ENCODE measurements at regions not wholly inside any gene's neighbourhood (a gene's known extent, or its start where the extent isn't known, plus 50 kb on each side); places are given as distances from the start of the nearest gene placed in this dataset.

DNA sequence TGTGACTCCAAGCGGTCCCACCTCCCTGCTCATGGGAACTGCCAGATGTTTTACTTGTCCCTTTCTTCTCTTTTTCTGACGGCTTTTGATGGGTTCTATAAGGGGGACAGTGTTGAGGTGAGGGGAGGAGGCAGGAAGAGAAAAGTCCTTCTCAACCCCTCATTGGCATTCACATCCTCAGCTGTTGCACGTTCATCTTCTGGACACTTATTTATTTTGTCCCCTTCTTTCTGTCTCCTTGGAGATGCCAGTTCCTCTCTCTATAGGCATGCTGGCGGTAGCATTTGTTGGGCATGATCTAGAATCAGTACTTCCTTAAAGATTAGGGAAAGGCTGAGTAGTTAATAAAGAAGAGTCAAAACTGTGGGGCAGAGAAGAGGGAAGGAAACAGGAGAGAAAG, 99.0 kb upstream of the KLHL14 start:
- H3F3A ChIP-seq (ENCODE audit: insufficient read depth, low read length, poor library complexity, severe bottlenecking), result no peaks in the 10 kb centered on the region
- H3K4me3 ChIP-seq (ENCODE audit: low read length), result no peak overlapping the region

DNA sequence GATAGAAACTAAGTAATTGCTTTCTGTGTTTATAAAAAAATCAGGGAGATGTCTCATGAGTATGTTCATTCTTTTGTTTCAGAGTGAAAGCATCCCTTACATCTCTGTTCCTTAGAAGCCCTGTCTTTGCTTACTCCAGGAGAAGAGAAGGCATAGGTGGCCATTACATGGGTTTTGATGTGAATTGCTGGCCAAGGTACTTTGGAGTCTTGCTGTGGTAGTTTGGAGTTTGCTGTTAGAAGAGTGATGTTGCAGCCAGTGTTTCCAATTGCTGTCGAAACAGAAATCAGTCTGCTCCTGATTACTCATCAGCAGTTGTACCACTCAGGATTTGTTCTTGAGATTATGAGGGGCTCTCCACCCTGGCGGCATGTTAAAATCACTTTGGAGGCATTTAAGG, 97.8 kb upstream of the KLHL14 start:
- Histone ChIP-seq H3K79me2 (replicated peaks; ENCODE audit: insufficient read depth, low read length) (no peaks in the 10 kb centered on the region), H3K4me3 (ENCODE audit: low read length) (no peak overlapping the region), H3K9ac (ENCODE audit: low read length) (no peak overlapping the region), H3K27me3 (ENCODE audit: insufficient read depth, low read depth, low read length) (no peaks in the 10 kb centered on the region), H3F3A (ENCODE audit: insufficient read depth, low read length, poor library complexity, severe bottlenecking) (no peaks in the 10 kb centered on the region), H3K36me3 (ENCODE audit: insufficient read depth, low read length) (no peaks in the 10 kb centered on the region), H3K4me2 (ENCODE audit: low read length) (no peak overlapping the region), H3K9me2 (ENCODE audit: insufficient read depth, low read length) (no peaks in the 10 kb centered on the region), H4K20me1 (ENCODE audit: insufficient read depth) (no peaks in the 10 kb centered on the region), H3K27ac (ENCODE audit: low read length) (no peak overlapping the region), H2AFZ (ENCODE audit: low read depth, low read length) (no peak overlapping the region), H3K9me3 (ENCODE audit: low read length) (no peaks in the 10 kb centered on the region)
- TF ChIP-seq MXI1 (conservative IDR thresholded peaks at IDR 0.05; ENCODE audit: poor library complexity, severe bottlenecking) (no peak), SMC3 (conservative IDR thresholded peaks at IDR 0.05; ENCODE audit: poor library complexity) (no peak), RAD21 (conservative IDR thresholded peaks at IDR 0.05) (no peak), TAF1 (IDR thresholded peaks at IDR 0.05; ENCODE audit: low read depth) (no peak), EP300 (conservative IDR thresholded peaks at IDR 0.05; ENCODE audit: poor library complexity, severe bottlenecking) (no peak), EZH2 (IDR thresholded peaks at IDR 0.05; ENCODE audit: borderline replicate concordance, insufficient read depth, low read length, poor library complexity, severe bottlenecking) (no peak), POLR2AphosphoS5 (IDR thresholded peaks at IDR 0.05) (no peak)
- TF ChIP-seq, protein P1, sequence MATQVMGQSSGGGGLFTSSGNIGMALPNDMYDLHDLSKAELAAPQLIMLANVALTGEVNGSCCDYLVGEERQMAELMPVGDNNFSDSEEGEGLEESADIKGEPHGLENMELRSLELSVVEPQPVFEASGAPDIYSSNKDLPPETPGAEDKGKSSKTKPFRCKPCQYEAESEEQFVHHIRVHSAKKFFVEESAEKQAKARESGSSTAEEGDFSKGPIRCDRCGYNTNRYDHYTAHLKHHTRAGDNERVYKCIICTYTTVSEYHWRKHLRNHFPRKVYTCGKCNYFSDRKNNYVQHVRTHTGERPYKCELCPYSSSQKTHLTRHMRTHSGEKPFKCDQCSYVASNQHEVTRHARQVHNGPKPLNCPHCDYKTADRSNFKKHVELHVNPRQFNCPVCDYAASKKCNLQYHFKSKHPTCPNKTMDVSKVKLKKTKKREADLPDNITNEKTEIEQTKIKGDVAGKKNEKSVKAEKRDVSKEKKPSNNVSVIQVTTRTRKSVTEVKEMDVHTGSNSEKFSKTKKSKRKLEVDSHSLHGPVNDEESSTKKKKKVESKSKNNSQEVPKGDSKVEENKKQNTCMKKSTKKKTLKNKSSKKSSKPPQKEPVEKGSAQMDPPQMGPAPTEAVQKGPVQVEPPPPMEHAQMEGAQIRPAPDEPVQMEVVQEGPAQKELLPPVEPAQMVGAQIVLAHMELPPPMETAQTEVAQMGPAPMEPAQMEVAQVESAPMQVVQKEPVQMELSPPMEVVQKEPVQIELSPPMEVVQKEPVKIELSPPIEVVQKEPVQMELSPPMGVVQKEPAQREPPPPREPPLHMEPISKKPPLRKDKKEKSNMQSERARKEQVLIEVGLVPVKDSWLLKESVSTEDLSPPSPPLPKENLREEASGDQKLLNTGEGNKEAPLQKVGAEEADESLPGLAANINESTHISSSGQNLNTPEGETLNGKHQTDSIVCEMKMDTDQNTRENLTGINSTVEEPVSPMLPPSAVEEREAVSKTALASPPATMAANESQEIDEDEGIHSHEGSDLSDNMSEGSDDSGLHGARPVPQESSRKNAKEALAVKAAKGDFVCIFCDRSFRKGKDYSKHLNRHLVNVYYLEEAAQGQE (IDR thresholded peaks at IDR 0.05; ENCODE audit: borderline replicate concordance), result no peak
- TF ChIP-seq, protein P2, sequence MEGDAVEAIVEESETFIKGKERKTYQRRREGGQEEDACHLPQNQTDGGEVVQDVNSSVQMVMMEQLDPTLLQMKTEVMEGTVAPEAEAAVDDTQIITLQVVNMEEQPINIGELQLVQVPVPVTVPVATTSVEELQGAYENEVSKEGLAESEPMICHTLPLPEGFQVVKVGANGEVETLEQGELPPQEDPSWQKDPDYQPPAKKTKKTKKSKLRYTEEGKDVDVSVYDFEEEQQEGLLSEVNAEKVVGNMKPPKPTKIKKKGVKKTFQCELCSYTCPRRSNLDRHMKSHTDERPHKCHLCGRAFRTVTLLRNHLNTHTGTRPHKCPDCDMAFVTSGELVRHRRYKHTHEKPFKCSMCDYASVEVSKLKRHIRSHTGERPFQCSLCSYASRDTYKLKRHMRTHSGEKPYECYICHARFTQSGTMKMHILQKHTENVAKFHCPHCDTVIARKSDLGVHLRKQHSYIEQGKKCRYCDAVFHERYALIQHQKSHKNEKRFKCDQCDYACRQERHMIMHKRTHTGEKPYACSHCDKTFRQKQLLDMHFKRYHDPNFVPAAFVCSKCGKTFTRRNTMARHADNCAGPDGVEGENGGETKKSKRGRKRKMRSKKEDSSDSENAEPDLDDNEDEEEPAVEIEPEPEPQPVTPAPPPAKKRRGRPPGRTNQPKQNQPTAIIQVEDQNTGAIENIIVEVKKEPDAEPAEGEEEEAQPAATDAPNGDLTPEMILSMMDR (IDR thresholded peaks at IDR 0.05; ENCODE audit: poor library complexity, severe bottlenecking), result no peak

More for the DNA sequence above, 99.0 kb upstream of the KLHL14 start:
- H2AFZ ChIP-seq (ENCODE audit: low read depth, low read length), result no peak overlapping the region
- no peak overlapping the region for H3K27ac ChIP-seq (ENCODE audit: low read length)
- no peak overlapping the region for H3K9ac ChIP-seq (ENCODE audit: low read length)
- H3K9me2 ChIP-seq (ENCODE audit: insufficient read depth, low read length), result no peaks in the 10 kb centered on the region
- H3K79me2 ChIP-seq (replicated peaks; ENCODE audit: insufficient read depth, low read length), result no peaks in the 10 kb centered on the region
- TF ChIP-seq SMC3 (conservative IDR thresholded peaks at IDR 0.05; ENCODE audit: poor library complexity) (no peak), MXI1 (conservative IDR thresholded peaks at IDR 0.05; ENCODE audit: poor library complexity, severe bottlenecking) (no peak), POLR2AphosphoS5 (IDR thresholded peaks at IDR 0.05) (no peak)
- H3K36me3 ChIP-seq (ENCODE audit: insufficient read depth, low read length), result no peaks in the 10 kb centered on the region
- H3K27me3 ChIP-seq (ENCODE audit: insufficient read depth, low read depth, low read length), result no peaks in the 10 kb centered on the region
- no peaks in the 10 kb centered on the region for H4K20me1 ChIP-seq (ENCODE audit: insufficient read depth)
- H3K4me2 ChIP-seq (ENCODE audit: low read length), result no peak overlapping the region
- H3K9me3 ChIP-seq (ENCODE audit: low read length), result no peaks in the 10 kb centered on the region

DNA sequence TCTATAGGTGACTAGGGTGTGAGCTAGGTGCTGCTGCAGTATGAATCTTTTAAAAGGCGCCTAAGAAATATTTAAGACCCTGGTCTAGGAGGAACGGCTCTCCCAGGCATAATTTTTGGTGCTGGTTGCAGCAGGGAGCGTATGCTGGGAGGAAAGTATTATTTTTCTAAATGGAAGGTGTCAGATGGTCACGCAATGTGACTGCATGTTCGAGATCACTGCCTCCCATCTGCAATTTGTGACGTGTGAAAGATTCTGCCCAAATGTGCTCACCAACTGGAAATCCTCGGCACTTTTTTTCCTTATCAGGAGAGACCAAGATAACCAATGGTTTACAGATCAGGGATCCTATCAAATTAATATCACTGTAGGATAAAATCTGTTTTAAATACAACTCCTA, 95.6 kb upstream of the KLHL14 start:
- Histone ChIP-seq H3K9me2 (ENCODE audit: insufficient read depth, low read length) (no peaks in the 10 kb centered on the region), H3K4me3 (ENCODE audit: low read length) (peak overlapping the region; percentile 14), H3K36me3 (ENCODE audit: insufficient read depth, low read length) (no peaks in the 10 kb centered on the region), H3K79me2 (replicated peaks; ENCODE audit: insufficient read depth, low read length) (no peaks in the 10 kb centered on the region), H3K9me3 (ENCODE audit: low read length) (no peaks in the 10 kb centered on the region), H3K27ac (ENCODE audit: low read length) (peak overlapping the region; percentile 33), H4K20me1 (ENCODE audit: insufficient read depth) (no peaks in the 10 kb centered on the region), H3K4me2 (ENCODE audit: low read length) (peak overlapping the region; percentile 7), H3F3A (ENCODE audit: insufficient read depth, low read length, poor library complexity, severe bottlenecking) (no peaks in the 10 kb centered on the region), H3K9ac (ENCODE audit: low read length) (peak overlapping the region; percentile 18), H3K27me3 (ENCODE audit: insufficient read depth, low read depth, low read length) (no peaks in the 10 kb centered on the region), H2AFZ (ENCODE audit: low read depth, low read length) (no peak overlapping the region)
- TF ChIP-seq TAF1 (IDR thresholded peaks at IDR 0.05; ENCODE audit: low read depth) (no peak), EZH2 (IDR thresholded peaks at IDR 0.05; ENCODE audit: borderline replicate concordance, insufficient read depth, low read length, poor library complexity, severe bottlenecking) (no peak), POLR2AphosphoS5 (IDR thresholded peaks at IDR 0.05) (no peak), SMC3 (conservative IDR thresholded peaks at IDR 0.05; ENCODE audit: poor library complexity) (no peak), EP300 (conservative IDR thresholded peaks at IDR 0.05; ENCODE audit: poor library complexity, severe bottlenecking) (no peak), RAD21 (conservative IDR thresholded peaks at IDR 0.05) (no peak), MXI1 (conservative IDR thresholded peaks at IDR 0.05; ENCODE audit: poor library complexity, severe bottlenecking) (no peak)
- TF ChIP-seq, protein P1 (IDR thresholded peaks at IDR 0.05; ENCODE audit: borderline replicate concordance), result no peak
- TF ChIP-seq, protein P2 (IDR thresholded peaks at IDR 0.05; ENCODE audit: poor library complexity, severe bottlenecking), result no peak
